ENCODE measurements at regions not wholly inside any gene's neighbourhood (a gene's known extent, or its start where the extent isn't known, plus 50 kb on each side); places are given as distances from the start of the nearest gene placed in this dataset.

DNA sequence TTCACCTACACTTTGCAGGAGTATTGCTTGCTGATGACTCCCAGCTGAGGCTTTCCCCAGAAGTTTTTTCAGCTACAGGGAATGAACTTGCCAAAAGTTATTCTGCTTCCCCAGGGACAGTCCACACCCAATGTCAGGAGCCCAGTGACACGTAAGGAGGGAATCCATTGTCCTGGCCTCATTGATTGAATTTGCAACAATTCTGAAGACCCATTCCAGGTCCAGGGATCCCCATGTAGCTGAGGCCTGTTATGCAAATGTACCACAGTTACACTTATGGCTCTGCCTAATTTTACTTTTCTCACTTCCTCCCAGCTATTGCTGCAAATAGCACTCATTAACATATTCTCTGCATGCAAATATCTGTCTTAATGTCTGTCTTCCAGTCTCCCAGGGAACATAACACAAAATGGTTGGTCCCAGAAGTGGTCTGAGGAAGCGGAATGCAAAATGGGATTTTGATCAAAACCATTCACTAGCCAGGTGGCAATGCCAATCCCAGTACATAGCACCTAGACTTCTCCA is 113.7 kb upstream of the ACTRT1 start:
- H3K36me3 Mint-ChIP-seq (ENCODE audit: insufficient read depth in 1 of 3, low read depth in 3 of 3): peaks cover under 1 to 7% (median 6%) of the 10 kb centered on the region in 3 experiments; a peak in 5 of 7 replicates
- Histone ChIP-seq H4K20me1 (ENCODE audit: control insufficient read depth, insufficient read depth, insufficient read length) (no peaks in the 10 kb centered on the region), H2BK20ac (ENCODE audit: low read depth, low read length, poor library complexity, severe bottlenecking) (no peak overlapping the region), H2BK12ac (ENCODE audit: insufficient read length, low read depth, low read length) (no peak overlapping the region), H2BK5ac (ENCODE audit: insufficient read length, low read length) (no peak overlapping the region), H3K56ac (ENCODE audit: insufficient read length, low read depth, low read length) (no peak overlapping the region), H3K4me1 (ENCODE audit: insufficient read depth, low read length) (peaks cover 5% of the 10 kb centered on the region; the same call in 1 of the 2 replicates), H3K4ac (ENCODE audit: low read depth, low read length) (no peak overlapping the region), H3K79me1 (ENCODE audit: insufficient read depth, low read depth, low read length, poor library complexity, severe bottlenecking) (no peaks in the 10 kb centered on the region), H2AFZ (ENCODE audit: low read length) (no peak overlapping the region), H2BK15ac (ENCODE audit: low read depth, low read length) (no peak overlapping the region), H3K14ac (ENCODE audit: insufficient read depth, low read length) (no peak overlapping the region), H2AK5ac (ENCODE audit: insufficient read length, low read length) (no peak overlapping the region), H2BK120ac (ENCODE audit: low read depth, low read length, poor library complexity, severe bottlenecking) (no peak overlapping the region), H3K9ac (ENCODE audit: extremely low read depth, insufficient read length, low read length) (no peak overlapping the region), H4K8ac (replicated peaks; ENCODE audit: insufficient read length, low read depth, low read length) (no peak overlapping the region), H3K27me3 (ENCODE audit: insufficient read depth, low read length) (no peaks in the 10 kb centered on the region), H3K18ac (ENCODE audit: insufficient read length, low read depth, low read length) (no peak overlapping the region), H3K9me3 (ENCODE audit: control insufficient read depth, low read depth, low read length) (peaks cover 14% of the 10 kb centered on the region), H3K27ac (ENCODE audit: insufficient read length, low read depth, low read length) (peak overlapping the region; percentile 5), H4K5ac (ENCODE audit: insufficient read length, low read depth, low read length) (no peak overlapping the region), H3K4me2 (ENCODE audit: insufficient read depth, insufficient read length, low read length) (peak overlapping the region; percentile 9), H3K23ac (ENCODE audit: insufficient read length, low read depth, low read length) (no peak overlapping the region), H4K91ac (ENCODE audit: insufficient read length, low read depth, low read length) (no peak overlapping the region), H3K23me2 (ENCODE audit: insufficient read length, low read depth, low read length, poor library complexity, severe bottlenecking) (no peaks in the 10 kb centered on the region), H3K79me2 (ENCODE audit: insufficient read depth, low read length) (no peaks in the 10 kb centered on the region), H3T11ph (ENCODE audit: low read length) (no peak overlapping the region)
- TF ChIP-seq CTCF (conservative IDR thresholded peaks at IDR 0.05): no peak
- peak overlapping the region in 1 of 3 experiments; percentile 62; a peak in 1 of 7 replicates for H3K27ac Mint-ChIP-seq
- H3K4me3 Mint-ChIP-seq: no peak overlapping the region
- no peaks in the 10 kb centered on the region; the same call in 1 of the 2 replicates for H3K27me3 Mint-ChIP-seq (ENCODE audit: low read depth)
- no CpG with 5 or more reads among the region's 2 CpGs for WGBS (ENCODE audit: extremely low coverage, insufficient read length, low lambda C conversion rate)
- DNase-seq: no peak
- peaks cover 8 to 18% of the 10 kb centered on the region in 2 experiments for H3K4me1 Mint-ChIP-seq
- H3K9me3 Mint-ChIP-seq: peaks cover 27 to 60% of the 10 kb centered on the region in 2 experiments

Data from H9 (cell line).